HG02852 (cell line): ENCODE measurements at regions not wholly inside any gene's neighbourhood (a gene's known extent, or its start where the extent isn't known, plus 50 kb on each side); places are given as distances from the start of the nearest gene placed in this dataset.
"Not testable (repeated sequence)": the region's sequence is repeated elsewhere in the genome, so short reads cannot be mapped to it uniquely, and the experiment has no call there.

ENCODE experiments used
- ATAC-seq: cut with Tn5 transposase; IDR thresholded peaks from one replicate; pipeline ENCODE4 v1.9.1; 2021; ENCODE audit warnings: mild to moderate bottlenecking, moderate library complexity; ENCODE audit not compliant: unreplicated experiment

DNA sequence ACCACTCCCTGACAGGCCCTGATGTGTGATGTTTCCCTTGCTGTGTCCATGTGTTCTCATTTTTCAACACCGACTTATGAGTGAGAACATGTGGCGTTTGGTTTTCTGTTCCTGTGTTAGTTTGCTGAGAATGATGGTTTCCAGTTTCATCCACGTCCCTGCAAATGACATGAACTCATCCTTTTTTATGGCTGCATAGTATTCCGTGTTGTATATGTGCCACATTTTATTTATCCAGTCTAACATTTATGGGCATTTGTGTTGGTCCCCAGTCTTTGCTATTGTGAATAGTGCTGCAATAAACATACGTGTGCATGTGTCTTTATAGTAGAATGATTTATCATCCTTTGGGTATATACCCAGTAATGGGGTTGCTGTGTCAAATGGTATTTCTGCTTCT, 830.3 kb upstream of the ADGRB3 start:
- not testable (repeated sequence) for ATAC-seq

DNA sequence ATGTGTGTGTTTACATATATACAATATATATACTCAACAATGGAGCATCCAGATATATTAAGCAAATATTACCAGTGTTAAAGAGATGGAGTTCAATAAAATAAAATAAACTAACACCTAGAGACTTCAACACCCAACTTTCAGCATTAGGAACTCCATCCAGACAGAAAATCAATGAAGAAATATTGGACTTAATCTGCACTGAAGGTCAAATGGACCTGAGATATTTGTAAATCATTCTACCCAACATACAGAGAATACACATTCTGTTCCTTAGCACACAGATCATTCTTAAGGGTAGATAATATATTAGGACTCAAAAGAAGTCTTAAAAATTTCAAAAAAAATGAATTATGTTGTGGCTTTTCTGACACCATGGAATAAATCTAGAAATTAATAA, 832.3 kb upstream of the ADGRB3 start:
- no peak for ATAC-seq

DNA sequence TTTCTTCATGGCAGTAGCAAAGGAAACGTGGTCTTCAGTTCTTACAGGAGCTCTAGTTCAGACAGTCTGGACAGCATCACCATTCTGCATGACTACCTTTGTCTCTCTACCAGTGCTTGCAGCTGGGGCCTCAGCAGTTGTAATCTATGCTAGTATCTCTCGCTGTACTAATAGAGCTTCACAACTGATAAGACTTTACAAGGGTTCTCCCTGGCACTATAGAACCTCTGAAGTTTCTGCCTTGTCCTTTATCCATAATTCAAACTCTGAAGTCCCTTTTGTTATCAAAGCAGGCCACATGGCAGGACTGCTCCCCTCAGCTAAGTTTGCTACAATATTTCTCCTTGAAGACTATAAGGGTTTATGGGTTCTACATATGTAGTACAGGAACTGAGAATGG, 842.1 kb upstream of the ADGRB3 start:
- no peak for ATAC-seq

DNA sequence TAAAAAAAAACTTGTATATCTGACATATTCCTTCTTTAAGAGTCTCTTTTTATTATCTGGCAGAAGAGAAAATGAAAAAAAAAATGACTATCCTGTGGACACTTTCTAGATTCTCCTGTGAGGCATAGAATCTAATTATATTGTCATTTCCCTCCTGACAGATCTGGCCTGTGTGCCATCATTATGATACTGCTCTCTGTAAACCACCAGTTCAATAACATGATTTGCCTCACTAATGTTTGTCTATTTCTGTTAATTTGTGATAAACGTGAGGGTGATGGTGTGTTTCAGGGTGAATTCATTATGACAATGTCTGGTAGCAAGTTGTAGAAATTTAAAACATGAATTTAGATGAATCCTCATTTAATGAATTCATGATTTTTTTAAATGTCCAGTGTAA, 844.5 kb upstream of the ADGRB3 start:
- ATAC-seq, result no peak

DNA sequence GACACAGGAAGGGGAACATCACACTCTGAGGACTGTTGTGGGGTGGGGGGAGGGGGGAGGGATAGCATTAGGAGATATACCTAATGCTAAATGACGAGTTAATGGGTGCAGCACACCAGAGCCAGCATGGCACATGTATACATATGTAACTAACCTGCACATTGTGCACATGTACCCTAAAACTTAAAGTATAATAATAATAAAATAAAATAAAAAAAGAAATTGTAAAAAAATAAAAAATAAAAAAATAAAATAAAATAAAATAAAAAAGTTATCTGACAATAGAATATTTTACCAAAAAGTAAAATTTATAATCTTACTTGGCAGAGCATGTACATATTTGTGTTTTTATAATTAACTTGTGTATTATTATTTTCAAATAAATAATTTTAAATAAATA, 848.0 kb upstream of the ADGRB3 start:
- ATAC-seq, result not testable (repeated sequence)

DNA sequence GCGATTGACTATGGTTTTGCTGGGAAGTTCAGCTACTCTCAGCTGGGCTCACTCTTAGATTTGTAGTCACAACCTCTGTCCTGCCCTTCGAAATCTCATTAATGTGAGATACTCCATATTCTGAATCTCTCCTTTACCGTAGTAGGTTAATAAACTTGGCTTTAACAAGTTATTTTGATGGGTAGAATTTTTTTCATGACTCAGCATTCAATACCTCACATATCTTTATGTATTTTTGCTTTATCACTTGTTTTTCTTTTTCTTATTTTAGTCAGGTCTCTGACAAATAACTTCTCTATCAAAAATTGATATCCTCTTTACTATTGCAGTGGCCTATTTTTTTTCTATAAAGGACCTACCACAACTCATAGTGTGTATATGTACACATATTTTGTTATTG, 855.2 kb upstream of the ADGRB3 start:
- ATAC-seq, result no peak

DNA sequence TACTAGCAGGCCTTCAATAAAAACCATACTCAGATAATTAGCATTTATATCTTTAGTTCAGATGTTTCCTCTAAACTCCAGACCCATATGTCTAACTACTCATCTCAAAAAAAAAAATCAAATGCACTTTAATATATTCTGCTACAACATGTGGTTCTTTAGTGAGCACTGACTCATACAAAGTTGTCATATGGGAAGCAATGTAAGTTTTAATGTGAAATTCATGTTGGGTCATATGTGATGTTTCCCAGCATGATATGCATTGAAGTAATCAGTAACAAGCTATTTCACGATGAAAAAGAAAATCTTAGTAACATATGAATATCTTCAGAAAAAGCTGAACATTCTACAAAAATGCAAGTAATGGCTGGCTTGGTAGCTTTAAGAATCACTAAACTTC, 859.7 kb upstream of the ADGRB3 start:
- no peak for ATAC-seq

DNA sequence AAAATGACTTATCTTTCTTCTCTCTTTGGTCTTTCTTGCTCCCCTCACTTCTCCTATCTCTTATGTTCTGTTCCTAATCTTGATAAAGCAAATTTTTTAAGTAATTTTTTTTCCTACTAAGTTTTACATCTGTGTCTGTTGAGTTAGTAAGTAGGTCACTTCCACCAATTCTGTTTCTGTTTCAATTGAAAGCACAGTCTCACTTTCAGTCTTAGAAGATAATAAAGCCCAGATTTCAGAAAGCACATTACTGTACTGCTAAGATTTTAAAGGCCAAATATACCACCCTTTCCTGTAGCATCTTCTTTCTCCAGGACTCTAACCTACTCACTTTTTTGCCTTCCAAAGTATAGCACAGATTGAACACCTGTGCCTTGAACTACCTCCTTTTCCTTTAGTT, 866.1 kb upstream of the ADGRB3 start:
- peak; percentile 71 for ATAC-seq

DNA sequence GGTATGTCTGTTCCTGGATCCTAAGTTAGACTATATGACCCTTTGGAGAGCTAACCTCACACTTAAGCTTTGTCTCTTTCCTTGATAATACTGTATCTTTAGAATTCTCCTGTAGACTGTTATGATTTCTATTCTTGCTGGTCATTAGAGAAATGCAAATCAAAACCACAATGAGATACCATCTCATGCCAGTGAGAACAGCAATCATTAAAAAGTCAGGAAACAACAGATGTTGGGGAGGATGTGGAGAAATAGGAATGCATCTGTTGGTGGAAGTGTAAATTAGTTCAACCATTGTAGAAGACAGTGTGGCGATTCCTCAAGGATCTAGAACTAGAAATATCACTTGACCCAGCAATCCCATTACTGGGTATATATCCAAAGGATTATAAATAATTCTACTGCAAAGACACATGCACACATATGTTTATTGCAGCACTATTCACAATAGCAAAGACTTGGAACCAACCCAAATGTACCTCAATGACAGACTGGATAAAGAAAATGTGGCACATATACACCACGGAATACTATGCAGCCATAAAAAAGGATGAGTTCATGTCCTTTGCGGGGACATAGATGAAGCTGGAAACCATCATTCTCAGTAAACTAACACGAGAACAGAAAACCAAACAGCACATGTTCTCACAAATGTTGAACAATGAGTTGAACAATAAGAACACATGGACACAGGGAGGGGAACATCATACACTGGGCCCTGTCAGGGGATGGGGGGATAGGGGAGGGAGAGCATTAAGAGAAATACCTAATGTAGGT, 867.8 kb upstream of the ADGRB3 start:
- not testable (repeated sequence) for ATAC-seq

DNA sequence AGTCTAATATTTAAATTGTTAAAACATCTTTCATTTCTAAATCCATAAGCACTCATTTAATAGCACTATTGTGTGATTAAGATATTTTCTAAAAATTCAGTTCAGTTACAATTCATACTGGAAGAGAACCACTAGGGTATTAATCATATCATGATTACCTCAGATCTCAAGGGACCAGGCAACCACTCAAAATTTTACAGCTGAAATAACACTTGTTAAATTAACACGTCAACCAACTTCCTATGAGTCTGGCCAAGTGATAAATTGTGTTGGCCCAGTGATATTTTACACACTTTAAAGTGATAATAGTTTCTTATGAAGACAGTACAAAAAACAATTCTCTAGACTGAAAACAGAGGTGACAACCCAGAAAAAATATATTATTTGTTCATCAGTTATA, 869.0 kb upstream of the ADGRB3 start:
- no peak for ATAC-seq

DNA sequence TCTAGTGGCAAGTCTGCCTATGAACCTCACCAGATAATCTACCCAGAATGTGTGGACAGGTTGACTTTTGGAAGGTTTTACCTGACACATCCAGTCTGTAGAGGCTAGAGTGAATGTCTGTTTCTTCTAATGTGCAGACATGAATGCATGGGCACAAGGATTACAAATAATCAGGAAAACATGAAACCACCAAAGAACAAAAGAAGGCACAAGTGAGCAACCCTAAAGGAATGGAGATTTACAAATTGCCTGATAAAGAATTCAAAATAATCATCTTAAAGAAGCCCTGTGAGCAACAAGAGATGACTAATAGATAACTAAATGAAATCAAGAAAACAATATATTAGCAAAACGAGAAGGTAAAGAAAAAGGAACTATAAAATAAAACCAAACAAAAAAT, 876.1 kb upstream of the ADGRB3 start:
- ATAC-seq, result no peak

DNA sequence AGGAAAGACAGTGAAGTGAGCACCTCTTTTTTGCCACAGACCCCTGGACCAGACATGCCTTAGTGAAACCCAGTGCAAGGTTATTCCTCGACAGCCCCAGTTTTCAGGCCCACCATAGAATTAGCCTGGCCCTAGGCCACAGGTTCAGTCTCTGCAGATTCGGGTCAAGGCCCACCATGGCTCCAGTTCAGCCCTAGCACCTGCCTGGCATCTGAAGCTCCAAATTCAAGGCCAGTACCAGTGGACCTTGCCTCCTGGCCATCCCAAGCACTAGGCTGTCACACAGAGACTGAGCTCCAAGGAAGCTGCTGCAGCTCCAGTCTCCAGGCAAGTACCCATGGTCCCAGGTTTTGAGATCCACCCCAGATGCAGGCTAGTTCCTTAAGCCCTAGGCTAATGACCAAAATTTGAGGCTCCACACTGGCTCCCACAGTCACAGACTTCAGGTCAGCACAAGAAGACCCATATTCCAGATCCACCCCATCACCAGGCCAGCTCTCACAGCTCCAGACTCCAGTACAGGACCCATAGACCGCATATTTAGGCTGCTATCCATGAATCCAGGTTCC, 877.5 kb upstream of the ADGRB3 start:
- no peak for ATAC-seq

DNA sequence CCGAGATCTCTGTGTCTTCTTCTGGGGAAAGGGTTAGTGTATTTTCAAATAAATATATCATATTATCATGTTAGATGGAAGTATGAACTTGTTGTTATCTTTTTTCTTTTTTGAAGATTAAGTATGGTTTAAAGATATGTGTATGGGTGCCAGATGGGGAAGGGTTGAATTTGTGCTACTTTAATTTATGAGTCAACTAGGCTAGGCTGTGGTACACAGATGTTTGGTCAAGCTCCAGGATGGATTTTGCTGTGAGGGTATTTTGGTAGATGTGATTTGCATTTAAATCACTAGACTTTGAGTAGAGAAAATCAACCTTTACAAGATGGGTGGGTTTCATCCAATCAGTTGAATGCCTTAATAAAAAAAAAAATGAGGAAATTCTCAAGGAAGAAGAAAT, 886.6 kb upstream of the ADGRB3 start:
- no peak for ATAC-seq

DNA sequence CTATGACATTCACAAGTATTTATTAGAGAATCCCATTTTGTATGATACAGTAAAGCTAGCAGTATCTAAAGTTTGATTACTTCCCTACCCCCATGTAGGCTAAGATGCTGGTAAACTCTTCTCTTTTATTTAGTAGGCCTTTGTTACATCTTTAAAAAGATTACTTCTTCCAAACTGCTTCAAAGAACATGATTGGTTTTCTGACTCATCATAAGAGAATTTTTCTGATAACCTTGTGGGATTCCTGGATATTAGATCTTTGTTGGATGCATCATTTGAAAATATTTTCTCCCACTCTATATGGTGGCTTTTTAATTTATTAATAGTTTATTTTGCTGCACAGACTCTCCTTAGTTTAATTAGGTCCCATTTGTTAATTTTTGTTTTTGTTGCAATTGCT, 898.3 kb upstream of the ADGRB3 start:
- ATAC-seq, result no peak

DNA sequence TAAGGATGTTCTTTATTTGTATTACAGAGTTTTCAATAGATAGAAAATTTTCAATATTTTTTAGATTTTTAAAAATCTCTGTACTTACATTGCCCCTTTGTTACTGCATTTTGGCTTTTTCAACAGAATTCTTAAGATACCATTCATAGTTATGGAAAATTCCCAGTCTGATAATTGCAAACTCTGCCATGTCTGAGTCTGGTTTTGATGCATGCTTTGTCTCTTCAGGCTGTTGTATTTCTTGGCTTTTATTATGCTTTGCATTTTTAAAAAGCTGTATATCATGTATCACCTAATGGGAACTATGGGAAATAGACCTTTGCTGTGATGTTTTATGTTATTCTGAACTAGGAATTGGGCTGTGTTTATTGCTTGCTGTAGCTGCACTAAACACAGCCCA, 898.9 kb upstream of the ADGRB3 start:
- no peak for ATAC-seq

DNA sequence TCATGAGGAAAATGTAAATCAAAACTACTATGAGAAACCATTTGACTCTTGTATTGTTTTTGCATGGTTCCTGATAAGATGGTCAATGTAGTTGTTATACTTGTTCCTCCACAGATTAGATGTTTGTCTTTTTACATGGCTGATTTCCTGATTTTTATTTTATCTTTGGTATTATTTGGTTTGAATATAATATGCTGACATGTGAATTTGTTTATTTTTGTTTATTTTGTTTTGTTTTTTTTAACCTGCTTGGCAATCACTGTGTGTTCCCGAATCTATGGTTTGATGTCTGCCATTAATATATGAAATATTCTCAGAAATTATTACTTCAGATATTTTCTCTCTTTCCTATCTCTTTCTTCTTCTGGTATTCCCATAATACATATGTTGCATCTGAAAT, 899.5 kb upstream of the ADGRB3 start:
- ATAC-seq, result no peak

DNA sequence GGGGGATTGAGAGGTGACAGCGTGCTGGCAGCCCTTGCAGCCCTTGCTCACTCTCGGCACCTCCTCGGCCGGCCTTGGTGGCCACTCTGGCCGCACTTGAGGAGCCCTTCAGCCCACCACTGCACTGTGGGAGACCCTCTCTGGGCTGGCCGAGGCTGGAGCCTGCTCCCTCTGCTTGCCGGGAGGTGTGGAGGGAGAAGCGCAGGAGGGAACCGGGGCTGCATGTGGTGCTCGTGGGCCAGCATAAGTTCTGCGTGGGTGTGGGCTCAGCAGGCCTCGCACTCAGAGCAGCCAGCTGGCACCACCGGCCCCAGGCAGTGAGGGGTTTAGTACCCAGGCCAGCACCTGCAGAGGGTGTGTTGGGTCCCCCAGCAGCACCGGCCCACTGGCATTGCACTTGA, 912.2 kb upstream of the ADGRB3 start:
- no peak for ATAC-seq

DNA sequence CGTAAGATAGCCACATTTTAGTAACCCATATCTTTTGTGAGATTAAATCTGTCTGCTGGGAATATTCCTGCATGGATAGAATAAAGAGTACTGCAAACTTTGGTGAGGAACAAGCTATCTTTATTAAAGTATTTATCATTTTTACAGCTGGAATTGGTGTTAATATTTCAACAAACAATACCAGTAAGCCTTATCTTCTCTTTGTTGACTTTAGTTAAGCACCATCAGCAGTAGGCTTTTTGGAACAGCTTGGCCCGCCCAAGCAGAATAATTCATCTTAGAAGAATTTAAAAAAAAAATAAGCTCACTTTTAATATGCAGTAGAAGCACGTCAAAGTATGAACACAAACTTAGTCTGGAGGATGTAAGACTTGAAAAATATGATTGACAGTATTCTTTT, 917.8 kb upstream of the ADGRB3 start:
- ATAC-seq, result no peak

DNA sequence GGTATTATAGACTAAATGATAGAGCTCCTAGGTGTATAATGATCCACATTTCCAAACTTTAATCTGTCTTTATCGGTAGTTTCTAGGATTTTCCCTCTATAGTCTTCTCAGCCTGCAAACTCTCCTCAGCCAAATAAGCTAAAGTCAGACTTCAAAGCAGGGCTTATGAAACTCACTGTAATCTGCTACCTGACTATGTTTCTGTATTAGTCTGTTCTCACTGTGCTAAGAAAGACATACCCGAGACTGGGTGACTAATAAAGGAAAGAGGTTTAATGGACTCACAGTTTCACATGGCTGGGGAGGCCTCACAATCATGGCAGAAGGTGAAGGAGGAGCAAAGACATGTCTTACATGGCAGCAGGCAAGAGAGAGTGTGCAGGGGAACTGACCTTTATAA, 928.7 kb upstream of the ADGRB3 start:
- ATAC-seq, result no peak

DNA sequence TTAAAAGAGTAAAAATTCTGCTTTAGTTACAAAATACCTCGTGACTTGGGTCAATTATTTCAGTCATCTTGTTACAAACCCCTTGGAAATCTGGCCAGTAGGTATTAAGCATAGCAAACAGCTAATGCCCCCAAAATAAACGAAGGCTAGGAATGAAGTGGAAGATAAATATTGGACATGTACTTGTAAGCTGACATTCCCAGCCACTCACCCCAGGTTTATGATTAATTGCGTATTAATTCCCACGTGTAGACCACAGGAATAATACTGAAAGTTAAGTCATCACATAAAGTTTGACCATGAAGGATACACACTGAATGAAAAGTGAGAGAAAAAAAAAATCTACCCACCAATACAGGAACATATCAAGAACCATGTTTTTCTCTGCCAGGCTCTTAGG, 936.5 kb upstream of the ADGRB3 start:
- no peak for ATAC-seq

DNA sequence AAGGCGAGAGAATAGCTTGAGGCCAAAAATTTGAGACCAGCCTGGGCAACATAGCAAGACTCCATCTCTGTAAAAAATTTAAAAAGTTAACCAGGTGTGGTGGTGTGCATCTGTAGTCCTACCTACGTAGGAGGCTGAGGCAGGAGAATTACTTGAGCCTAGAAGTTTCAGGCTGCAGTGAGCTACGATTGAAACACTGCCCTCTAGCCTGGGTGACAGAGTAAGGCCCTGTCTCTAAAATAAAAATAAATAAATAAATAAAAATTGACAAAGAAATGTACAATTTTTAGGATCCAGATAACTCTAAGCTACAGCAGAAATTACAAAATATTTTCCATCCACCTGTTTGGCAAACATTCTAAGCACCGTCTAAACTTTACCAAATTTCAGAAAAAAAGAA, 941.0 kb upstream of the ADGRB3 start:
- ATAC-seq, result no peak

DNA sequence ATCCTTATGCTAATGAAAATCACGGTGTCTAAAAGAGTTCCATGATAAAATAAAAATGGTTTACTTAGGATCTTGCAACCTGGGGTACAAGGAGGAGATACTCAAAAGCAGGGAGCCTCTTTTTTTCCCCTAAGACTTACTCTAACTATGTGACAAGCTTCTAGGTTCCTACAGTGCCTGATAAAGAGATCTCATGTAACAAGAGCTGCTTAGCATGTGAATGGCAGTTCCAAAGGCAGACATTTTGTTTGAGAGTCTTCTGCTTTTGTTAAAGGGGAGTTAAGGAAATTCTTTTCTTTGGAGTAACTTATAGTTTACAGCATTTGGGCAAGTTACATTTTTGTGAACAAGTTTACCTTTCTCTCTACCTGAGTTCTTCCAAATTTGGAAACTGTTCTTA, 945.8 kb upstream of the ADGRB3 start:
- ATAC-seq, result no peak

DNA sequence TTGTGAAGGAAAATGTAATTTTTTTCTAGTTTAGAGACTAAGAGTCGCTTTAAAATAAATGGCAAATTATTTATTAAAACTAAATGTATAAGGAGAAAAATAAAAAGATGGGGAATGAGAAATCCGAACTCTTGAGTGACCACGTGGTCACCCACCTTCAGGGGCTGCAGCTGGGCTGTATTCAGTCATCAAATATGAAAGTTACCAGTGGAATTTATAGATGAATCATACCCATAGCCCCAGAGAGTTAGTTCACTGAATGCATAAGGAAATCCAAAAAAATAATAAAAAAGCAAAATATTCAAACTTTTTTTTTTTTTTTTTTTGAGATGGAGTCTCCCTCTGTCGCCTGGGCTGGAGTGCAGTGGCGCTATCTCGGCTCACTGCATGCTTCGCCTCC, 947.7 kb upstream of the ADGRB3 start:
- ATAC-seq, result no peak
